SK-N-MC (cell line): ENCODE measurements at regions not wholly inside any gene's neighbourhood (a gene's known extent, or its start where the extent isn't known, plus 50 kb on each side); places are given as distances from the start of the nearest gene placed in this dataset.

Experiments
- EZH2 ChIP-seq: fragments of 200-600 bp; sonication (generic); IDR thresholded peaks from one replicate; pipeline ENCODE4 v1.6.1; 2017; ENCODE audit warnings: antibody characterized with exemption
- POLR2AphosphoS5 ChIP-seq: IDR thresholded peaks from 2 replicates; pipeline ENCODE4 v1.6.1; 2012; ENCODE audit warnings: mild to moderate bottlenecking, low read depth, low read length, borderline replicate concordance

- TF ChIP-seq EZH2 (no peak), POLR2AphosphoS5 (no peak)
Measured at GRCh38 chr10:129389194-129389593, 77.8 kb upstream of the MGMT start.
